HG02938 (cell line): ENCODE measurements at regions not wholly inside any gene's neighbourhood (a gene's known extent, or its start where the extent isn't known, plus 50 kb on each side); places are given as distances from the start of the nearest gene placed in this dataset.

Experiments used
- ATAC-seq: cut with Tn5 transposase; IDR thresholded peaks from one replicate; pipeline ENCODE4 v1.9.1; 2021; ENCODE audit warnings: mild to moderate bottlenecking, moderate library complexity; ENCODE audit not compliant: unreplicated experiment

- no peak for ATAC-seq
Observed at GRCh38 chr12:98053202-98053601, 462.2 kb upstream of the TMPO start.

DNA sequence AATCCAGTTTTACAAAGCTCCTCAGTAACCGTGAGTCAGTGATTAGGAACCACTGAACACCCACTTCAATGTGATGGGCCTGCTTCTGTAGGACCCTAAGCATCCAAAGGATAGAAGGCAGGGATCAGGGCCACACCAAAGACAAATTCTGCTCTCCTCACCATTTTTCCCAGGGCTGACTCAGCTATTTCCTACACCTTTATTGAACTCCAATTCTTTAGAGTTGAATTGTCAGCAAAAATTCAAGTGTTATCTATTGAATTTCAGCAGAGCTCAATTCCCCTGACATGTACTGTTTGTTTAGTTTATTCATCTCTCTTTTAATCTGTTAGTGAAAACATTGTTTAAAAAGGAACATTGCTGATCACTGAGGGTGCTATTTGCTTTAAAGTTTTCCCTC, 457.7 kb upstream of the TMPO start:
- no peak for ATAC-seq

DNA sequence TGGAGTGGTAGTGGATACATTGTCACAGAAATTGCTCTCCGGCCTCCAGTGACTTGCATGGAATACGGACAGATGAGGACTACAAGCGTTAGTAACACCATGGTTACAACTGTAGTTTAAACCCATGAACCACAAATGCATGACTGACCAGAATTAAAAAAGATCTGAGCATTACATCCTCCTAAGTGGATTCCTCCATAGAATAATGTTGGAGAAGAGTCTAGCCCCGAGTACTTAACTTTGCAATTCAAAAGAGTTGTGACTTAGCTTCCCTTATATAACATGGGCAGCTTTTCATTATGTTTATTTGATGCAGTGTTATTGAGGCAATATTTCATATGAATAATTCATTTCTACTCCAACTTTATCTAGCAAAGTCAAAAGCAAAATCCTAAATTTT, 457.2 kb upstream of the TMPO start:
- ATAC-seq: no peak

DNA sequence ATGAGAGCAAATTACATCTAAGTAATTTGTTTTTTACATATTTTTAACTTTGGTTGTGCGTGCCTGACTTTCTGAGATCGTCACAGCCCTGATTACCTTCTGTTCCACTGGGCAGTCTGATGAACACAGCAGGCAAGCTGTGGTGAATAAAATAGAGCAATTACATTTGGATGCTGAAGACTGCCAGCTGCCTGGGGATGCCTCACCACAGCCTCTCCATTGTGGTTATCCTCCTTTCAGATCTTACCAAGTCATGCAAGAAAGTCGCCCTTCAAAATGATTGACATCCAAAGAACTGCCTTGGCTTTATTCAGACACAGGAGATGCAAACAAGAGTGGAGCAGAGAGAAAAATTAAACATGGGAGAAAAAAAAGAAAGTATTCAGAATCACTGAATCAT, 456.6 kb upstream of the TMPO start:
- no peak for ATAC-seq

GRCh38 chr12:98059659-98060343, 455.6 kb upstream of the TMPO start:
- no peak for ATAC-seq

GRCh38 chr12:98060411-98060810, 455.0 kb upstream of the TMPO start:
- no peak for ATAC-seq

GRCh38 chr12:98062464-98063245, 452.7 kb upstream of the TMPO start:
- ATAC-seq: no peak

DNA sequence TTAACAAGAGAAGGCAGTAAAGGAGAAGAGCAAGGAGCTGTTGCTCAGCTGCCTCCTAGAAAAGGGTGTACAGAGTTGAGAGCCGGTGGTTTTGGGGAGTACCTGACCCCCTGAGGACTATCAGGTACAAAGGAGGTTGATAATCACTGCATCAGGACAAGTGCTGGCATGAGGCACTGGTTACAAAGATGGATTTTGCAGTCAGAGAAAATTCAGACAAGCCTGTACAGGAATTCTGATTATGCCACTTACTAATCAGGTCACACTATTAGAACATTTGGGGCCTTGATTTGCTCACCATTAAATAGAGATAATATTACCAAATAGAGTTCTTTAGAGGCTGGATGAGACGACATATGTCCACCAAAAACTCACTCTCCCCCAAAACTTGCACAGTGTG, 450.9 kb upstream of the TMPO start:
- no peak for ATAC-seq

GRCh38 chr12:98067795-98068194, 447.6 kb upstream of the TMPO start:
- ATAC-seq: no peak

- no peak for ATAC-seq
Observed at GRCh38 chr12:98073610-98074009, 441.8 kb upstream of the TMPO start.

DNA sequence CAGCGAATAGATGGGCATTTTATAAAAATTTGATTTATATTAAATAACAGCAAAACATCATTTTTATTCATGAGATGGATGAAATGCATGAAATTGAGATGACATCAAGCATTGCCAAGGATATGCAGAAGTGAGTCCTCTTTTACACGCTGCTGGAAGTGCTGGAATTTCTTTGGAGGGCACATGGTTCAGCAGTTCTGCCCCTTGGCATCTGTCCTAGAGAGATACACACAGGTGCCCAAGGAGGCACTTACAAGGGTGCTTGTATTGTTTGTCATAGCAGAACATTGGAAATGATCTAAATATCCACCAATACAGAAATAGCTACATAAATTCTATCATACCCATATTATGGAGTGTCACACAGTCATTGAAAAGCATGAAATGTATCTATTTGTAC, 441.1 kb upstream of the TMPO start:
- no peak for ATAC-seq

- no peak for ATAC-seq
Observed at GRCh38 chr12:98084391-98084790, 431.0 kb upstream of the TMPO start.

GRCh38 chr12:98085046-98085755, 430.2 kb upstream of the TMPO start:
- ATAC-seq: no peak

- ATAC-seq: no peak
Observed at GRCh38 chr12:98090731-98091130, 424.7 kb upstream of the TMPO start.

DNA sequence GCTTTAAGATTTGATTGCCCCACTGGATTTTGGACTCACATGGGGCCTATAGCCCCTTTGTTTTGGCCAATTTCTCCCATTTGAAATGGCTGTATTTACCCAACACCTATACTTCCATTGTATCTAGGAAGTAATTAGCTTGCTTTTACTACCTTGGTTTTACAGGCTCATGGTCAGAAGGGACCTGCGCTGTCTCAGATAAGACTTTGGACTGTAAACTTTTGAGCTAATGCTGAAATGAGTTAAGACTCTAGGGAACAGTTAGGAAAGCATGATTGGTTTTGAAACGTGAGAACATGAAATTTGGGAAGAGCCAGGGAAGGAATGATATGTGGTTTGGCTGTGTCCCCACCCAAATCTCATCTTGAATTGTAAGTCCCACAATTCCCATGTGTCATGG, 419.0 kb upstream of the TMPO start:
- ATAC-seq: no peak

DNA sequence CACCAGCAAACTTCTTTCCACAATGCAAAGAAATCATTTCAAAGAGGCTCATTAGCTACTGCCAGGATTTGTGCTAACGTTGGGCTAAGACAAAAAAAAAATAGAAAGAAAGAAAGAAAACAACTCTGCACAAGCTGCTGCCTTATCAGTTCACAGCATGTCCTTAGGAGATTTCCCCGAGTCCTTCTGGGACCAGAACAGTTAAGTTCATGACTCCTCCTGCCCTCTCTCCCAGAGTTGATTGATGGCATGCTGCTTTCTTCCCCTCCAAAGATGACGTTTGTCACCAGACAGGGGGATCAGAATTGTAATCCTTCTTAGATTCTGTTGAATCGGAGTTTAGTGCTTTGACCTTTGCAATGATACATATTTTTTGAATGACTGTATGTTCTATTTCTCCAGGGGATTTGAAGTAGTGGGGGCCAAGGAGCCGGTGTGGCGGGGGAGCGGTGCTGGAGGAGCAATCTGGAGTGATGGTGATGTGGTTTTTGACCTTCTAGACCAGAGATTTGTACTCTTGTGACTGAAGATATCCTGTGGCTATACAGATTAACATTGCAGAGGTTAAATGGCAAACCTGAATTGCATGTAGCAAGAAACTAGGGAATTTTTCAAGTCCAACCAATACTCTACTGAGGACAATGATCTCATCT, 409.2 kb upstream of the TMPO start:
- ATAC-seq: no peak

GRCh38 chr12:98109266-98109665, 406.1 kb upstream of the TMPO start:
- no peak for ATAC-seq

DNA sequence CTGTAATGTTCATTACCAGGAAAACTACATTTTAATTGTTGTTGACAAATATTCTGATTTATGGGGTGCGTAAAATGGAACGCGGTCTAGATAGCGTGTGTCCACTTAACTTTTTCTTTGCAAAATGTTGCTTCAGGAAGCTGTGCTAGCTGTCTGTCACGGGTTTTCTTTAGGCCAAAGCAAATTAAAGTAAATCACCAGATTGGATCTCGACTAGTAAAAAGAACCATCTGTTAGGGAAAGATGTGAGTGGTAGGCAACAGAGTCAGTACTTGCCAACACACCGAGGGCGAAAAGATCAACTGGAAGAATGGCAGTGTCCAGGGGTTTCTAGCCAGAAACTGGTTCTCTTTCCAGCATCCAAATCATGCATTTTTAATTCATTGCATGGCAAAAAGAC, 404.9 kb upstream of the TMPO start:
- ATAC-seq: no peak

DNA sequence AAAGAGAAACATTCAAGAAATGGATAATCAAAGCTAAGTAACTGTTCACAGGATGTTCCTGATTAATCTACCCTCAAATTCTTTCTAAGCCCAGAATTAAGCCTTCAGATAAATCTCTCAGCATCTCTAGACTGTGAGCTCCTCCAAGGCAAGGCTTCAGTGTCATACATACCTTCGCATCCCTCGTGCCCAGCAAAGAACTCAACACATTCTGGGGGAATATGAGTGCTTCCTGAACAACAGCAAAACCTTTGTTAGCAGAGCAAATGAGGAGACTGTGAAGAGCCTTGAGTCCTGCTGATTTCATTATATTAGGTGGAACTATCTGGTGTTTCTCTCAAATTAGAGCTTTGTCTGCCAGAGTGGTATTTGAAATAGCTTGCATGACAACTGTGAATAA, 401.8 kb upstream of the TMPO start:
- no peak for ATAC-seq

DNA sequence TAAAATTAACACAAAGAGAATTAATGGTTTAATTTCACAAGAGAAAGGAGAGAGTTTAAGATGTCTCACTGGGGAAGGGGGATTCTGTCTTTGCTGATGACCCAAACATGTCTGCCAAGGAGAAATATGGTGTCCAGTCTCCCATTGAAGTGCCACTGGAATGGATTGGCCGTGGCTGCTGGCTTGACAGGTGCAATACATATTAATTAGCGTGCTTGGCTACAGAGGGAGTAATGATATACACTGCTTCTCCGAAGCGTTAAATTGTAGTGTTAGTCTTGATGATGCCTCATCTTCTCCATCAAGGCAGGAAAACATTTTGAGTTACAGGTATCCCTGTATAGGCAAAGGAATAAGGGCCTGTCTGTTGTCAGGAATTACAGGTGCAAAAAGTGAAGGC, 393.4 kb upstream of the TMPO start:
- ATAC-seq: no peak

- no peak for ATAC-seq
Observed at GRCh38 chr12:98123021-98123461, 392.3 kb upstream of the TMPO start.
